ENCODE measurements at regions not wholly inside any gene's neighbourhood (a gene's known extent, or its start where the extent isn't known, plus 50 kb on each side); places are given as distances from the start of the nearest gene placed in this dataset.
"Not testable (repeated sequence)": the region's sequence is repeated elsewhere in the genome, so short reads cannot be mapped to it uniquely, and the experiment has no call there.

DNA sequence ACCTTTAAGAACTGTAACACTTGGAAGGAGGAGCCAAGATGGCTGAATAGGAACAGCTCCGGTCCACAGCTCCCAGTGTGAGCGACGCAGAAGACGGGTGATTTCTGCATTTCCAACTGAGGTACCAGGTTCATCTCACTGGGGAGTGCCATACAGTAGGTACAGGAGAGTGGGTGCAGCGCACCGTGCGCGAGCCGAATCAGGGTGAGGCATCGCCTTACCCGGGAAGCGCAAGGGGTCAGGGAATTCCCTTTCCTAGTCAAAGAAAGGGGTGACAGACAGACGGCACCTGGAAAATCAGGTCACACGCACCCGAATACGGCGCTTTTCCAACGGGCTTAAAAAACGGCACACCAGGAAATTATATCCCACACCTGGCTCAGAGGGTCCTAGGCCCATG is 81.8 kb upstream of the ABCA12 start:
- DNase-seq; H3K4me3 Mint-ChIP-seq; H3K9me3 ChIP-seq; H3K4me1 Mint-ChIP-seq; H3K9me3 Mint-ChIP-seq; H3K36me3 ChIP-seq (ENCODE audit: control insufficient read depth in 2 of 2, extremely low read depth in 1 of 2, insufficient read depth in 1 of 2, low read length in 1 of 2); H3K27me3 Mint-ChIP-seq; H3K27me3 ChIP-seq (replicated peaks in 1 of 2; ENCODE audit: control insufficient read depth in 2 of 2, extremely low read depth in 1 of 2, insufficient read depth in 2 of 2, low read length in 1 of 2); H3K27ac Mint-ChIP-seq; ATAC-seq (replicated peaks in 1 of 4); H3K4me3 ChIP-seq (ENCODE audit: control insufficient read depth in 1 of 2, extremely low read depth in 1 of 2, low read length in 1 of 2); H3K36me3 Mint-ChIP-seq; H3K4me1 ChIP-seq (ENCODE audit: control insufficient read depth in 1 of 2, extremely low read depth in 1 of 2, insufficient read depth in 2 of 2, low read length in 2 of 2); CTCF ChIA-PET; H3K27ac ChIP-seq (ENCODE audit: low read length): not testable (repeated sequence)
- 93% methylated on average over 17 of the region's 19 CpGs for WGBS (ENCODE audit: insufficient coverage)
- POLR2A ChIA-PET: interaction anchor here in 1 of 2 donors (0.6 kb wide), 1 partner anchor 1359 kb away, joined by 10 read pairs; no protein-coding TSS in a partner anchor

DNA sequence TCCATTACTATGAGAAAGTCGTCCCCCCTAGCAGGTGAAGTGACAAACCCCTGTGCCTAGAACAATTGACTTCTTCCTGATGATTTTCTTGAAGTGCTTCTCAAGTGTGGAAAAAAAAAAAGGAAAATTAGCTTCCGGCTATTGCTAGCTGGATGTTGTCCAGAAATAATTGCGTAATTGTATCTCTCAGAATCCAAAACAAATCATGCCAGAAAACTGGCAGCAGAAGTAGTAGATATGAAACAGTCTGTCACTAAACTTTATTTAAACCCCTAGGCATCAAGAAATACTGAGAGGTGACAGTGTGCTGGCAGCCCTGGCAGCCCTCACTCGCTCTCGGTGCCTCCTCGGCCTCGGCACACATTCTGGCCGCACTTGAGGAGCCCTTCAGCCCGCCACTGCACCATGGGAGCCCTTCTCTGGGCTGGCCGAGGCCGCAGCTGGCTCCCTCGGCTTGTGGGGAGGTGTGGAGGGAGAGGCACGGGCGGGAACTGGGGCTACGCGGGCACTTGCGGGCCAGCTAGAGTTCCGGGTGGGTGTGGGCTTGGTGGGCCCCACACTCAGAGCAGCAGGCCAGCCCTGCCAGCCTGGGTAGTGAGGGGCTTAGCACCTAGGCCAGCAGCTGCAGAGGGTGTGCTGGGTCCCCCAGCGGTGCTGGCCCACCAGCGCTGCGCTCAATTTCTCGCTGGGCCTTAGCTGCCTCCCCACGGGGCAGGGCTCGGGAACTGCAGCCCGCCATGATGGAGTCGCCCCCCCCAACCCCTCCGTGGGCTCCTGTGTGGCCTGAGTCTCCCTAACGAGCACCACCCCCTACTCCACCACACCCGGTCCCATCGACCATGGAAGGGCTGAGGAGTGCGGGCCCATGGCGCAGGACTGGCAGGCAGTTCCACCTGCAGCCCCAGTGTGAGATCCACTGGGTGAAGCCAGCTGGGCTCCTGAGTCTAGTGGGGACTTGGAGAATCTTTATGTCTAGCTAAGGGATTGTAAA is 80.5 kb upstream of the ABCA12 start:
- no peaks in the 10 kb centered on the region for H3K36me3 ChIP-seq (ENCODE audit: control insufficient read depth in 2 of 2, extremely low read depth in 1 of 2, insufficient read depth in 1 of 2, low read length in 1 of 2)
- H3K27me3 Mint-ChIP-seq: peaks cover 6 to 8% of the 10 kb centered on the region in 2 donors
- H3K36me3 Mint-ChIP-seq: no peaks in the 10 kb centered on the region
- no peak overlapping the region for H3K4me3 ChIP-seq (ENCODE audit: control insufficient read depth in 1 of 2, extremely low read depth in 1 of 2, low read length in 1 of 2)
- H3K9me3 Mint-ChIP-seq: no peaks in the 10 kb centered on the region
- ATAC-seq (replicated peaks in 1 of 4): no peak
- H3K27ac ChIP-seq (ENCODE audit: low read length): no peak overlapping the region
- H3K27me3 ChIP-seq (replicated peaks in 1 of 2; ENCODE audit: control insufficient read depth in 2 of 2, extremely low read depth in 1 of 2, insufficient read depth in 2 of 2, low read length in 1 of 2): peaks cover 0 to 7% of the 10 kb centered on the region in 2 experiments
- ChIA-PET CTCF (no interaction called here), POLR2A (no interaction called here)
- WGBS (ENCODE audit: insufficient coverage): 91% methylated on average over 19 of the region's 32 CpGs
- no peak overlapping the region for H3K4me3 Mint-ChIP-seq
- H3K27ac Mint-ChIP-seq: no peak overlapping the region
- H3K4me1 Mint-ChIP-seq: no peaks in the 10 kb centered on the region
- DNase-seq: no peak
- no peaks in the 10 kb centered on the region for H3K9me3 ChIP-seq
- H3K4me1 ChIP-seq (ENCODE audit: control insufficient read depth in 1 of 2, extremely low read depth in 1 of 2, insufficient read depth in 2 of 2, low read length in 2 of 2): no peaks in the 10 kb centered on the region

DNA sequence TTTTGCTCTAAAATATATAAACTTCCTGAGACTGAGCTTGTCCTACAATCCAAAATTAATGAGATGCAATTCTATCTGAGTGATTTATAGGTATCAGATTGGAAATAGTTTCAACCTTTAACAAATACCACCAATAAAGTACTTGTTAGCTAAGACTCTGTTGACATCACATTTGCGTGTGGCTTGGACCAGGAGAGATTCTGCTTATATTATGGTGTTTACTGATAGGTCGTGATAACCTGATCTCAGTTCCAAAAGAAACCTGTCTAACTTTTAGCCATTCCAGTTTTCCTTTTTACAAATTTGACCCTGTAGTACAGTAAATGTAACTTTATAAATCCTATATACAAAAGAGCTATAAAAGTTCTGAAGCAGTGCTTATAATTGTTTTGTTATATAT is 78.4 kb upstream of the ABCA12 start:
- no peak overlapping the region for H3K4me3 ChIP-seq (ENCODE audit: control insufficient read depth in 1 of 2, extremely low read depth in 1 of 2, low read length in 1 of 2)
- H3K27ac ChIP-seq (ENCODE audit: low read length): no peak overlapping the region
- CTCF ChIA-PET: no interaction called here
- no peaks in the 10 kb centered on the region for H3K4me1 ChIP-seq (ENCODE audit: control insufficient read depth in 1 of 2, extremely low read depth in 1 of 2, insufficient read depth in 2 of 2, low read length in 2 of 2)
- WGBS (ENCODE audit: insufficient coverage): no CpG with 5 or more reads among the region's 2 CpGs
- Mint-ChIP-seq H3K4me1 (no peaks in the 10 kb centered on the region), H3K9me3 (peaks cover 0 to 4% (median under 1%) of the 10 kb centered on the region in 3 donors), H3K36me3 (no peaks in the 10 kb centered on the region), H3K27me3 (peaks cover 4 to 13% of the 10 kb centered on the region in 2 donors), H3K27ac (no peak overlapping the region), H3K4me3 (no peak overlapping the region)
- DNase-seq: no peak
- POLR2A ChIA-PET: no interaction called here
- no peaks in the 10 kb centered on the region for H3K36me3 ChIP-seq (ENCODE audit: control insufficient read depth in 2 of 2, extremely low read depth in 1 of 2, insufficient read depth in 1 of 2, low read length in 1 of 2)
- no peaks in the 10 kb centered on the region for H3K9me3 ChIP-seq
- peaks cover 0 to 7% of the 10 kb centered on the region in 2 experiments for H3K27me3 ChIP-seq (replicated peaks in 1 of 2; ENCODE audit: control insufficient read depth in 2 of 2, extremely low read depth in 1 of 2, insufficient read depth in 2 of 2, low read length in 1 of 2)
- ATAC-seq (replicated peaks in 1 of 4): no peak

DNA sequence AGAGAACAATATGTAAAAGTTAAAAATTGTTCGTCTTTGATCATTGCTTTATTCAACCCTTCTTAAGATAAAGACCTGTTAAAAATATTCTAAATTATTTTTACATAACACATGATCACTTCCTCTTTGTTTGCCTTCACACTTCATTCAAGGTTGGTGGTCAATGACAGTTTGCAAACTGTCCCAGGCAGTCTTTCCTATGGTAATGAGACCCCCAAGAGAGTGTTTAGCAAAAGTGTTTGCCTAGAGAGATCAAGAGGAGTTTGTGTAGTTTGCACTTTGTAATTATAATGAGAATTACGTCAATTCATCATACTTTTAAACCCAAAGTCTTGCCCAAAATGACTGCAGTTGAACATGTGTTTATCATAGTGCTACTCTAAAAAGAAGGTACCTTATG is 77.2 kb upstream of the ABCA12 start:
- Histone ChIP-seq H3K27ac (ENCODE audit: low read length) (no peak overlapping the region), H3K9me3 (no peaks in the 10 kb centered on the region), H3K4me1 (ENCODE audit: control insufficient read depth in 1 of 2, extremely low read depth in 1 of 2, insufficient read depth in 2 of 2, low read length in 2 of 2) (no peaks in the 10 kb centered on the region), H3K36me3 (ENCODE audit: control insufficient read depth in 2 of 2, extremely low read depth in 1 of 2, insufficient read depth in 1 of 2, low read length in 1 of 2) (no peaks in the 10 kb centered on the region), H3K4me3 (ENCODE audit: control insufficient read depth in 1 of 2, extremely low read depth in 1 of 2, low read length in 1 of 2) (no peak overlapping the region), H3K27me3 (replicated peaks in 1 of 2; ENCODE audit: control insufficient read depth in 2 of 2, extremely low read depth in 1 of 2, insufficient read depth in 2 of 2, low read length in 1 of 2) (peaks cover 0 to 7% of the 10 kb centered on the region in 2 experiments)
- Mint-ChIP-seq H3K27me3 (peaks cover 4 to 10% of the 10 kb centered on the region in 2 donors), H3K4me3 (no peak overlapping the region), H3K9me3 (peaks cover 0 to 4% (median 4%) of the 10 kb centered on the region in 3 donors), H3K27ac (no peak overlapping the region), H3K4me1 (no peaks in the 10 kb centered on the region), H3K36me3 (no peaks in the 10 kb centered on the region)
- no peak for DNase-seq
- ATAC-seq (replicated peaks in 1 of 4): no peak
- POLR2A ChIA-PET: no interaction called here
- CTCF ChIA-PET: no interaction called here
- WGBS (ENCODE audit: insufficient coverage): no CpG with 5 or more reads among the region's 2 CpGs

DNA sequence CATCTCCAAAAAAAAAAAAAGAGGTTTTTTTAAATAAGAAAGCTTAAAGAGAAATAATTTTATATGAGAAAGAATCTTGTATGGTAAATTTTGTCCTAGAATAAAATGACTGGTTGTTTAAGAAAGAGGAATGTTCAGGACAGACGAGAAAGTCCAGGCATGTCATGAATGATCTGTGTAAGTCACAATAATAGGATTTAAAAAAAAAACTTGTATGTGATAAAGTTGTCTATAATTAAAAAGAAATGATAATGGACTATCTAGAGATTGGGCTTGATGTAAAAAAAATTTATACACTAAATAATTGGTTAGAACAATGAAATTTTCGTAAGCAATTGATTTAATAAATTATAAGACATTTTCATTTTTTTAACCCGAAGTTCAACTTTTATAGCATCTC is 71.7 kb upstream of the ABCA12 start:
- Histone ChIP-seq H3K27ac (ENCODE audit: low read length) (no peak overlapping the region), H3K4me3 (ENCODE audit: control insufficient read depth in 1 of 2, extremely low read depth in 1 of 2, low read length in 1 of 2) (no peak overlapping the region), H3K9me3 (no peaks in the 10 kb centered on the region), H3K4me1 (ENCODE audit: control insufficient read depth in 1 of 2, extremely low read depth in 1 of 2, insufficient read depth in 2 of 2, low read length in 2 of 2) (no peaks in the 10 kb centered on the region), H3K36me3 (ENCODE audit: control insufficient read depth in 2 of 2, extremely low read depth in 1 of 2, insufficient read depth in 1 of 2, low read length in 1 of 2) (no peaks in the 10 kb centered on the region), H3K27me3 (replicated peaks in 1 of 2; ENCODE audit: control insufficient read depth in 2 of 2, extremely low read depth in 1 of 2, insufficient read depth in 2 of 2, low read length in 1 of 2) (no peaks in the 10 kb centered on the region)
- H3K27ac Mint-ChIP-seq: no peak overlapping the region
- no CpG with 5 or more reads among the region's 3 CpGs for WGBS (ENCODE audit: insufficient coverage)
- DNase-seq (no peak), ATAC-seq (replicated peaks in 1 of 4) (no peak)
- H3K36me3 Mint-ChIP-seq: no peaks in the 10 kb centered on the region
- ChIA-PET CTCF (no interaction called here), POLR2A (interaction anchor here in 1 of 2 donors (0.7 kb wide), 1 partner anchor 21 kb away, joined by 3 read pairs; no protein-coding TSS in a partner anchor)
- H3K4me3 Mint-ChIP-seq: no peak overlapping the region
- no peaks in the 10 kb centered on the region for H3K4me1 Mint-ChIP-seq
- peaks cover 4 to 11% of the 10 kb centered on the region in 2 donors for H3K27me3 Mint-ChIP-seq
- H3K9me3 Mint-ChIP-seq: peaks cover 4 to 8% (median 8%) of the 10 kb centered on the region in 3 donors

DNA sequence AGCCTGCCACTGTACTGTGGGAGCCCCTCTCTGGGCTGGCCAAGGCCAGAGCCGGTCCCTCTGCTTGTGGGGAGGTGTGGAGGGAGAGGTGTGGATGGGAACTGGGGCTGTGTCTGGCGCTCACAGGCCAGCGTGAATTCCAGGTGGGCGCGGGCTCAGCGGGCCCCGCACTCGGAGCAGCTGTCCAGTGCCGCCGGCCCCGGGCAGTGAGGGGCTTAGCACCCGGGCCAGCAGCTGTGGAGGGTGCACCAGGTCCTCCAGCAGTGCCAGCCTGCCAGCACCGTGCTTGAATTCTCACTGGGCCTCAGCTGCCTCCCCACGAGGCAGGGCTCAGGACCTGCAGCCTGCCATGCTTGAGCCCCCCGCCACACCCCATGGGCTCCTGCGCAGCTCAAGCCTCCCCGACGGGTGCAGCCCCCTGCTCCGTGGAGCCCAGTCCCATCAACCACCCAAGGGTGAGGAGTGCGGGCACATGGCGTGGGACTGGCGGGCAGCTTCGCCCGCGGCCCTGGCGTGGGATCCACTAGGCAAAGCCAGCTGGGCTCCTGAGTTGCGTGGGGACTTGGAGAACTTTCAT is 69.5 kb upstream of the ABCA12 start:
- WGBS (ENCODE audit: insufficient coverage): 89% methylated on average over 26 of the region's 27 CpGs
- H3K36me3 Mint-ChIP-seq: no peaks in the 10 kb centered on the region
- H3K4me3 ChIP-seq (ENCODE audit: control insufficient read depth in 1 of 2, extremely low read depth in 1 of 2, low read length in 1 of 2): no peak overlapping the region
- H3K36me3 ChIP-seq (ENCODE audit: control insufficient read depth in 2 of 2, extremely low read depth in 1 of 2, insufficient read depth in 1 of 2, low read length in 1 of 2): no peaks in the 10 kb centered on the region
- H3K4me1 ChIP-seq (ENCODE audit: control insufficient read depth in 1 of 2, extremely low read depth in 1 of 2, insufficient read depth in 2 of 2, low read length in 2 of 2): no peaks in the 10 kb centered on the region
- peaks cover 4 to 8% (median 4%) of the 10 kb centered on the region in 3 donors for H3K9me3 Mint-ChIP-seq
- ChIA-PET CTCF (no interaction called here), POLR2A (no interaction called here)
- no peaks in the 10 kb centered on the region for H3K9me3 ChIP-seq
- no peak overlapping the region for H3K27ac Mint-ChIP-seq
- no peak for ATAC-seq (replicated peaks in 1 of 4)
- H3K4me3 Mint-ChIP-seq: no peak overlapping the region
- H3K27me3 ChIP-seq (replicated peaks in 1 of 2; ENCODE audit: control insufficient read depth in 2 of 2, extremely low read depth in 1 of 2, insufficient read depth in 2 of 2, low read length in 1 of 2): peaks cover 0 to 1% of the 10 kb centered on the region in 2 experiments
- peaks cover 4% of the 10 kb centered on the region in 2 donors for H3K27me3 Mint-ChIP-seq
- no peak overlapping the region for H3K27ac ChIP-seq (ENCODE audit: low read length)
- no peak for DNase-seq
- no peaks in the 10 kb centered on the region for H3K4me1 Mint-ChIP-seq
